H1 (cell line): ENCODE measurements at regions not wholly inside any gene's neighbourhood (a gene's known extent, or its start where the extent isn't known, plus 50 kb on each side); places are given as distances from the start of the nearest gene placed in this dataset.

Source experiments
- BACH1 ChIP-seq: IDR thresholded peaks from 2 replicates; pipeline ENCODE4 v1.6.1; 2012; ENCODE audit warnings: low read length, improper control_type of control experiment
- JUN ChIP-seq: IDR thresholded peaks from 2 replicates; pipeline ENCODE4 v1.6.1; 2011; ENCODE audit warnings: low read depth, mild to moderate bottlenecking, improper control_type of control experiment, low read length
- KDM1A ChIP-seq: fragments of 200-600, 300-600 bp; sonication (generic); IDR thresholded peaks from 2 replicates; pipeline ENCODE4 v1.7.1; 2016; ENCODE audit warnings: mild to moderate bottlenecking, low read length, borderline replicate concordance
- TF ChIP-seq, protein P1 (sequence below): IDR thresholded peaks from 2 replicates; pipeline ENCODE4 v1.6.1; 2011; ENCODE audit warnings: low read length, improper control_type of control experiment

DNA sequence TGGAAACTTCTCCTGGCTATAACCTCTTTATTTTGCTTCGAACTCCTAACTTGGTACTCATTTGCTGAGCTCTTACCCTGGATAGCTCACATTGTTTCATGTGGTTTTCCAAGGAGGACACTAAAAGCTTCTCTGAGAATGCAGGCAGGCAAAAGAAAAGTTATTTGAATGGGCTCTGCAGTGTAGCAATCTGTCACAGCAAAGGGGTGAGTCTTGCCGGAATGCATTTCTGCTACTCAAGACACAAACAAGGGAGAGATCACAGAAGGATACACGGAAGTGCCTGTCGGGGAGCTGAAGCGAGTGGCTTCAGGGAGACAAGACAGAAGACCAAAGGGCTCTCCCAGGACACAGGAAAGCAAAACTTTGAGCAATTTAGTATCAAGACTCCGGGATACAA is 265.4 kb downstream of the SS18 start (continued):
- TF ChIP-seq, protein P1, sequence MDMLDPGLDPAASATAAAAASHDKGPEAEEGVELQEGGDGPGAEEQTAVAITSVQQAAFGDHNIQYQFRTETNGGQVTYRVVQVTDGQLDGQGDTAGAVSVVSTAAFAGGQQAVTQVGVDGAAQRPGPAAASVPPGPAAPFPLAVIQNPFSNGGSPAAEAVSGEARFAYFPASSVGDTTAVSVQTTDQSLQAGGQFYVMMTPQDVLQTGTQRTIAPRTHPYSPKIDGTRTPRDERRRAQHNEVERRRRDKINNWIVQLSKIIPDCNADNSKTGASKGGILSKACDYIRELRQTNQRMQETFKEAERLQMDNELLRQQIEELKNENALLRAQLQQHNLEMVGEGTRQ = no peak
- TF ChIP-seq JUN (no peak), KDM1A (no peak), BACH1 (no peak)
